ENCODE measurements at regions not wholly inside any gene's neighbourhood (a gene's known extent, or its start where the extent isn't known, plus 50 kb on each side); places are given as distances from the start of the nearest gene placed in this dataset.

DNA sequence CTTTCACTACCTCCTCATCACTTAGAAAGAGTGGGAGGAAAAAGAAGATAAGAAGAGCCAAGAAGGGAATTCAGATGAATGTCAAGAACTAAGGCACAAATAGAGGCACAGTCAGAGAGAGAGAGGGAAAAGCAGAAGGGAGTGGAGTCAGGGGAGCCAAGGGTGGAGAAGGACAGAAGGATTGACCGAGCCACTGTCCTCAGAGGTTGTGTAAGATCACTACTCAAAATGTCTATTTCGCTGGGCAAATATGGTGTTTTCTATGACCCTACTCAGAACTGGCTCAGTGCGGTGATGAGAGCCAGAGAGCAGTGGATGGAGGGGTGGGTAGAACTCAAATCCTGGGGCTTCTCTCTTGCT lies 139.2 kb upstream of the HS3ST2 start:
- DNase-seq (ENCODE audit: low read depth, low spot score) (no peak), FAIRE-seq (no peak)
- intact Hi-C loops (cut with micrococcal nuclease) (loop anchor here (10.0 kb wide), 1 partner anchor 350 kb away; no protein-coding TSS in a partner anchor), dilution Hi-C loops (cut with MboI; ENCODE audit: extremely low pct_ligation_motif_present, low sequenced_read_pairs) (no loop called here)
- Histone ChIP-seq H3K9ac (replicated peaks; ENCODE audit: extremely low read depth, insufficient read depth, low read length) (no peak overlapping the region), H3K4me3 (replicated peaks in 1 of 3; ENCODE audit: insufficient read depth in 1 of 3, low read depth in 1 of 3, low read length in 3 of 3) (no peak overlapping the region), H2AFZ (ENCODE audit: low read depth, low read length) (no peak overlapping the region), H3K27ac (ENCODE audit: insufficient read depth, low read depth, low read length) (no peak overlapping the region), H4K20me1 (replicated peaks; ENCODE audit: control insufficient read depth, extremely low read depth, insufficient read depth, low read length) (peaks cover 2% of the 10 kb centered on the region), H3K27me3 (ENCODE audit: control insufficient read depth in 2 of 2, insufficient read depth in 2 of 2, low read length in 2 of 2) (peaks cover 3 to 7% of the 10 kb centered on the region in 2 experiments), H3K36me3 (ENCODE audit: control insufficient read depth in 2 of 2, extremely low read depth in 1 of 2, insufficient read depth in 2 of 2, low read length in 2 of 2) (no peaks in the 10 kb centered on the region), H3K9me3 (replicated peaks; ENCODE audit: control insufficient read depth, insufficient read depth, low read length) (no peaks in the 10 kb centered on the region), H3K9me1 (replicated peaks; ENCODE audit: control insufficient read depth, extremely low read depth, insufficient read depth, low read length) (no peaks in the 10 kb centered on the region), H3K4me2 (ENCODE audit: insufficient read depth, low read length) (no peak overlapping the region), H3K4me1 (ENCODE audit: control insufficient read depth, extremely low read depth, insufficient read depth, low read length) (no peaks in the 10 kb centered on the region), H3K79me2 (ENCODE audit: control insufficient read depth, insufficient read depth, low read length) (no peaks in the 10 kb centered on the region)
- POLR2A ChIA-PET: no interaction called here
- BruUV-seq (replicated peaks): no TSS peak
- TF ChIP-seq, protein P1, sequence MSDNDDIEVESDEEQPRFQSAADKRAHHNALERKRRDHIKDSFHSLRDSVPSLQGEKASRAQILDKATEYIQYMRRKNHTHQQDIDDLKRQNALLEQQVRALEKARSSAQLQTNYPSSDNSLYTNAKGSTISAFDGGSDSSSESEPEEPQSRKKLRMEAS (IDR thresholded peaks at IDR 0.05; ENCODE audit: insufficient read depth, insufficient read length): no peak
- TF ChIP-seq MYC (IDR thresholded peaks at IDR 0.05; ENCODE audit: low read depth, low read length) (no peak), POLR2AphosphoS5 (IDR thresholded peaks at IDR 0.05; ENCODE audit: insufficient read depth, low read depth, low read length) (no peak), GATA2 (IDR thresholded peaks at IDR 0.05; ENCODE audit: insufficient read depth, insufficient read length, low read depth, low read length) (no peak), FOS (IDR thresholded peaks at IDR 0.05; ENCODE audit: borderline replicate concordance, insufficient read depth, low read length) (no peak), JUN (IDR thresholded peaks at IDR 0.05; ENCODE audit: borderline replicate concordance, insufficient read depth, insufficient read length, low read depth) (no peak), EZH2 (IDR thresholded peaks at IDR 0.05; ENCODE audit: borderline replicate concordance, low read depth, low read length, severe bottlenecking) (no peak), POLR2A (IDR thresholded peaks at IDR 0.05; ENCODE audit: low read depth, low read length) (no peak)
- TF ChIP-seq, protein P2, sequence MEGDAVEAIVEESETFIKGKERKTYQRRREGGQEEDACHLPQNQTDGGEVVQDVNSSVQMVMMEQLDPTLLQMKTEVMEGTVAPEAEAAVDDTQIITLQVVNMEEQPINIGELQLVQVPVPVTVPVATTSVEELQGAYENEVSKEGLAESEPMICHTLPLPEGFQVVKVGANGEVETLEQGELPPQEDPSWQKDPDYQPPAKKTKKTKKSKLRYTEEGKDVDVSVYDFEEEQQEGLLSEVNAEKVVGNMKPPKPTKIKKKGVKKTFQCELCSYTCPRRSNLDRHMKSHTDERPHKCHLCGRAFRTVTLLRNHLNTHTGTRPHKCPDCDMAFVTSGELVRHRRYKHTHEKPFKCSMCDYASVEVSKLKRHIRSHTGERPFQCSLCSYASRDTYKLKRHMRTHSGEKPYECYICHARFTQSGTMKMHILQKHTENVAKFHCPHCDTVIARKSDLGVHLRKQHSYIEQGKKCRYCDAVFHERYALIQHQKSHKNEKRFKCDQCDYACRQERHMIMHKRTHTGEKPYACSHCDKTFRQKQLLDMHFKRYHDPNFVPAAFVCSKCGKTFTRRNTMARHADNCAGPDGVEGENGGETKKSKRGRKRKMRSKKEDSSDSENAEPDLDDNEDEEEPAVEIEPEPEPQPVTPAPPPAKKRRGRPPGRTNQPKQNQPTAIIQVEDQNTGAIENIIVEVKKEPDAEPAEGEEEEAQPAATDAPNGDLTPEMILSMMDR (IDR thresholded peaks at IDR 0.05; ENCODE audit: extremely low read depth in 1 of 2, insufficient read depth in 1 of 2, low read depth in 1 of 2, low read length in 2 of 2): no peak
- CTCF ChIA-PET: no interaction called here

Measured in endothelial cell of umbilical vein (primary cell).